C4-2B (cell line): ENCODE measurements at regions not wholly inside any gene's neighbourhood (a gene's known extent, or its start where the extent isn't known, plus 50 kb on each side); places are given as distances from the start of the nearest gene placed in this dataset.

Source experiments
- H3K27ac ChIP-seq: fragments of 450-650 bp; 2 replicates; pipeline ENCODE4 v1.5.1; 2017
- CTCF ChIP-seq: fragments of 450-650 bp; conservative IDR thresholded peaks from 2 replicates; pipeline ENCODE4 v1.5.1; 2017; ENCODE audit warnings: mild to moderate bottlenecking
- ZFX ChIP-seq: fragments of 450-650 bp; IDR thresholded peaks from 2 replicates; pipeline ENCODE4 v1.6.1; 2017

- no peak overlapping the region for H3K27ac ChIP-seq
- TF ChIP-seq CTCF (no peak), ZFX (no peak)
Observed at GRCh38 chr10:62740885-62741745, 63.4 kb upstream of the ADO start.

- no peak overlapping the region for H3K27ac ChIP-seq
- TF ChIP-seq CTCF = no peak
- TF ChIP-seq ZFX = no peak
Observed at GRCh38 chr10:62741996-62742395, 62.5 kb upstream of the ADO start.

- TF ChIP-seq ZFX (no peak), CTCF (no peak)
- H3K27ac ChIP-seq = no peak overlapping the region
Observed at GRCh38 chr10:62742536-62743061, 61.9 kb upstream of the ADO start.

GRCh38 chr10:62744136-62744535 is 60.4 kb upstream of the ADO start:
- TF ChIP-seq CTCF = no peak
- TF ChIP-seq ZFX = no peak
- H3K27ac ChIP-seq = no peak overlapping the region

GRCh38 chr10:62745581-62745980 is 58.9 kb upstream of the ADO start:
- TF ChIP-seq ZFX (no peak), CTCF (no peak)
- no peak overlapping the region for H3K27ac ChIP-seq

- H3K27ac ChIP-seq = no peak overlapping the region
- TF ChIP-seq ZFX = no peak
- TF ChIP-seq CTCF = no peak
Observed at GRCh38 chr10:62746951-62747729, 57.4 kb upstream of the ADO start.

GRCh38 chr10:62748386-62748785 is 56.1 kb upstream of the ADO start:
- H3K27ac ChIP-seq = no peak overlapping the region
- no peak for TF ChIP-seq ZFX
- TF ChIP-seq CTCF = no peak
